GM12872 (cell line): ENCODE measurements at regions not wholly inside any gene's neighbourhood (a gene's known extent, or its start where the extent isn't known, plus 50 kb on each side); places are given as distances from the start of the nearest gene placed in this dataset.

Experiments used
- CTCF ChIP-seq: IDR thresholded peaks from 3 replicates; pipeline ENCODE4 v1.5.1; 2011; ENCODE audit warnings: low read depth, mild to moderate bottlenecking, low read length, moderate library complexity; ENCODE audit not compliant: insufficient read depth

GRCh38 chr13:97630725-97631124 lies 196.8 kb downstream of the RAP2A start:
- no peak for TF ChIP-seq CTCF

GRCh38 chr13:97631158-97631557 lies 197.2 kb downstream of the RAP2A start:
- TF ChIP-seq CTCF = peak; percentile 59

GRCh38 chr13:97639236-97639635 lies 205.3 kb downstream of the RAP2A start:
- no peak for TF ChIP-seq CTCF

- TF ChIP-seq CTCF = no peak
Observed at GRCh38 chr13:97640268-97640667, 206.3 kb downstream of the RAP2A start.

- TF ChIP-seq CTCF = no peak
Observed at GRCh38 chr13:97648171-97648880, 214.4 kb downstream of the RAP2A start.

- no peak for TF ChIP-seq CTCF
Observed at GRCh38 chr13:97648881-97649224, 214.9 kb downstream of the RAP2A start.

GRCh38 chr13:97653443-97654140 lies 219.6 kb downstream of the RAP2A start:
- no peak for TF ChIP-seq CTCF
